SH-SY5Y (cell line): ENCODE measurements at regions not wholly inside any gene's neighbourhood (a gene's known extent, or its start where the extent isn't known, plus 50 kb on each side); places are given as distances from the start of the nearest gene placed in this dataset.

Experiments
- GATA2 ChIP-seq: IDR thresholded peaks from 2 replicates; pipeline ENCODE4 v1.6.1; 2011; ENCODE audit warnings: mild to moderate bottlenecking, low read depth, low read length
- GATA3 ChIP-seq: IDR thresholded peaks from 2 replicates; pipeline ENCODE4 v1.6.1; 2011; ENCODE audit warnings: low read depth, mild to moderate bottlenecking, low read length, moderate library complexity

DNA sequence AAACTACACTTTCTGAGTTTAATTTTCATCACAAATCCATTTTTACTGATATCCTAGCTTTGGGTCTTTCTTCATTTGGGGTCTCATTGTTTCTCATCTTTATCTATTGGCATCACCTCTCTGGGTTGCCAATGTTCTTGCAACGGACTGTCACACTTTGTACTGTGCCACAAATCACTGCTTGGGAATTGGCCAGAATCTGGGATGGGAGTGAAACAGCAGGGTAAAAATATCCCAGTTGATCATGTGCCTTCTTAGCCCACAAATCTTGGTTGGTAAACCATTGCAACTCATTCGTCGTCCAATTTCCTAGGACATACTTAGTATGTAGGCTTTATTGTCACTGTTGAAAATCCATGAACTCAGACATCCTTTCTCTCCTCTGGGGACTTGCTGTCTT, 698.5 kb downstream of the OTOL1 start:
- TF ChIP-seq GATA2 (no peak), GATA3 (no peak)
